HG03135 (cell line): ENCODE measurements at regions not wholly inside any gene's neighbourhood (a gene's known extent, or its start where the extent isn't known, plus 50 kb on each side); places are given as distances from the start of the nearest gene placed in this dataset.

Experiments
- ATAC-seq: cut with Tn5 transposase; IDR thresholded peaks from one replicate; pipeline ENCODE4 v1.9.1; 2021; ENCODE audit warnings: mild to moderate bottlenecking, moderate library complexity; ENCODE audit not compliant: unreplicated experiment

DNA sequence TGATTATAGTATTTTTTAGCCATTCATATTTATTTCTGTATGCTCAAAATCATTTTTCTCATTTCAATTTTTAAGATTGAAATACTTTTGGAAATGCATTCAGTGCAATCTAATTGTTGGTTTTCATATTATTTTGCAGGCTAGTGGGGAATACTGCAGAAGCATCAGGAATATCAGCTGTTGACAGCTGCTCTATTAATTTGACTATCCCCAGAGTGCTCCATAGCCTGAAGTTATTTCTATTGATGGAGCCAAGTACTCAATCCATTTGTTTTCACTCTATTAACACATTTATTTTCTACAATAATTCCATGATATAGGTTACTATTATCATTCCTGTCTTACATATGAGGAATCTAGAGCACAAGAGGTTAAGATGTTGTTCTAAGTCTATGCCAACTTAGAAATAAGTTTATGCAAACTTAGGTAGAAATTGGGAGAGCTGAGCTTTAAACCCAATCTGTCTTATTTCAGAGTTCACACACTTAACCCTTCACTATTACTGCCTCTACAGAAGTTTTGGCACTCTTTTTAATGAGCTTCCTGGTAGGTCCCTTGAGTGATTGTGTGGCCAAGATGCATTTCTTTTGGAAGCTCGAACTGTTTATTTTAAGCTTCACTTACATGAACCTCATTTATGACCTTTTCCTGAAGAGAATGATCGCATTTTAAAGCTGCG, 65.6 kb upstream of the PCDH18 start:
- no peak for ATAC-seq

- no peak for ATAC-seq
Observed at GRCh38 chr4:137587796-137588195, 55.5 kb upstream of the PCDH18 start.

GRCh38 chr4:137583671-137584070, 51.4 kb upstream of the PCDH18 start:
- no peak for ATAC-seq
